H1 (cell line): ENCODE measurements at regions not wholly inside any gene's neighbourhood (a gene's known extent, or its start where the extent isn't known, plus 50 kb on each side); places are given as distances from the start of the nearest gene placed in this dataset.

ENCODE experiments used
- ASH2L ChIP-seq: fragments of 200-600, 300-600 bp; sonication (generic); IDR thresholded peaks from one replicate; pipeline ENCODE4 v1.7.1; 2017; ENCODE audit warnings: low read length
- CBX5 ChIP-seq: fragments of 300-800, 300-1000 bp; sonication (generic); IDR thresholded peaks from 2 replicates; pipeline ENCODE4 v1.7.1; 2016; ENCODE audit warnings: antibody characterized with exemption, low read length, low read depth
- CHD7 ChIP-seq: fragments of 300-600 bp; sonication (generic); IDR thresholded peaks from 2 replicates; pipeline ENCODE4 v1.7.1; 2012; ENCODE audit warnings: low read length, moderate library complexity, mild to moderate bottlenecking, inconsistent platforms; ENCODE audit not compliant: insufficient replicate concordance
- E2F6 ChIP-seq: IDR thresholded peaks from 2 replicates; pipeline ENCODE4 v1.6.1; 2012; ENCODE audit warnings: inconsistent platforms
- EGR1 ChIP-seq: IDR thresholded peaks from 2 replicates; pipeline ENCODE4 v1.6.1; 2011; ENCODE audit warnings: low read depth, low read length, borderline replicate concordance
- POLR2A ChIP-seq, 2 experiments: IDR thresholded peaks; 1 replicate in 1 of 2; 2 replicates in 1 of 2; pipeline ENCODE4 v1.6.1; 2011; ENCODE audit warnings: low read depth in 2 of 2, low read length in 2 of 2, mild to moderate bottlenecking in 2 of 2; ENCODE audit errors: control extremely low read depth in 1 of 2
- RBBP5 ChIP-seq: IDR thresholded peaks from 2 replicates; pipeline ENCODE4 v1.7.1; 2012; ENCODE audit warnings: low read depth, mild to moderate bottlenecking, inconsistent platforms, low read length, moderate library complexity, borderline replicate concordance
- RNF2 ChIP-seq: fragments of 200-900, 300-1000 bp; sonication (generic); IDR thresholded peaks from 2 replicates; pipeline ENCODE4 v1.7.1; 2016; ENCODE audit warnings: borderline replicate concordance, low read depth, mild to moderate bottlenecking, antibody characterized with exemption, low read length; ENCODE audit not compliant: poor library complexity, severe bottlenecking; ENCODE audit errors: missing control alignments
- SAP30 ChIP-seq: fragments of 300-600 bp; sonication (generic); IDR thresholded peaks from 2 replicates; pipeline ENCODE4 v1.7.1; 2012; ENCODE audit warnings: low read length, moderate library complexity, mild to moderate bottlenecking, inconsistent platforms; ENCODE audit not compliant: insufficient read depth, insufficient replicate concordance
- SP1 ChIP-seq: IDR thresholded peaks from 2 replicates; pipeline ENCODE4 v1.6.1; 2011; ENCODE audit warnings: low read depth, low read length

- no peak for TF ChIP-seq CHD7
- no peak for TF ChIP-seq ASH2L
- no peak for TF ChIP-seq RNF2
- no peak for TF ChIP-seq POLR2A (IDR thresholded peaks at IDR 0.05; ENCODE audit: control extremely low read depth in 1 of 2, low read depth in 2 of 2, low read length in 2 of 2)
- TF ChIP-seq RBBP5 = no peak
- TF ChIP-seq SP1 = no peak
- no peak for TF ChIP-seq EGR1
- no peak for TF ChIP-seq CBX5
- TF ChIP-seq E2F6 = no peak
- no peak for TF ChIP-seq SAP30
Observed at GRCh38 chr13:73913079-73913740, 221.0 kb downstream of the KLF12 start (continued).
